ENCODE measurements at regions not wholly inside any gene's neighbourhood (a gene's known extent, or its start where the extent isn't known, plus 50 kb on each side); places are given as distances from the start of the nearest gene placed in this dataset.

- TF ChIP-seq CTCF (IDR thresholded peaks at IDR 0.05; ENCODE audit: insufficient read depth, low read length, poor library complexity, severe bottlenecking) = no peak
- no peak for DNase-seq (ENCODE audit: extremely low read depth, insufficient read length)
- Histone ChIP-seq H3K4me3 (replicated peaks; ENCODE audit: low read depth, low read length) (no peak overlapping the region), H3K36me3 (ENCODE audit: control insufficient read depth, insufficient read depth, low read length) (no peaks in the 10 kb centered on the region), H3K27me3 (replicated peaks; ENCODE audit: control insufficient read depth, insufficient read depth, low read length) (no peaks in the 10 kb centered on the region)
Measured at GRCh38 chr11:106533046-106533445, 455.6 kb downstream of the AASDHPPT start.

- no peak for TF ChIP-seq CTCF (IDR thresholded peaks at IDR 0.05; ENCODE audit: insufficient read depth, low read length, poor library complexity, severe bottlenecking)
- Histone ChIP-seq H3K4me3 (replicated peaks; ENCODE audit: low read depth, low read length) (no peak overlapping the region), H3K27me3 (replicated peaks; ENCODE audit: control insufficient read depth, insufficient read depth, low read length) (no peaks in the 10 kb centered on the region), H3K36me3 (ENCODE audit: control insufficient read depth, insufficient read depth, low read length) (no peaks in the 10 kb centered on the region)
- no peak for DNase-seq (ENCODE audit: extremely low read depth, insufficient read length)
Measured at GRCh38 chr11:106540001-106540400, 462.5 kb downstream of the AASDHPPT start.

GRCh38 chr11:106548406-106548805, 469.9 kb downstream of the GUCY1A2 start:
- Histone ChIP-seq H3K4me3 (replicated peaks; ENCODE audit: low read depth, low read length) (no peak overlapping the region), H3K36me3 (ENCODE audit: control insufficient read depth, insufficient read depth, low read length) (no peaks in the 10 kb centered on the region), H3K27me3 (replicated peaks; ENCODE audit: control insufficient read depth, insufficient read depth, low read length) (no peaks in the 10 kb centered on the region)
- no peak for TF ChIP-seq CTCF (IDR thresholded peaks at IDR 0.05; ENCODE audit: insufficient read depth, low read length, poor library complexity, severe bottlenecking)
- DNase-seq (ENCODE audit: extremely low read depth, insufficient read length) = no peak

GRCh38 chr11:106551744-106552673, 466.3 kb downstream of the GUCY1A2 start:
- Histone ChIP-seq H3K36me3 (ENCODE audit: control insufficient read depth, insufficient read depth, low read length) (no peaks in the 10 kb centered on the region), H3K27me3 (replicated peaks; ENCODE audit: control insufficient read depth, insufficient read depth, low read length) (no peaks in the 10 kb centered on the region), H3K4me3 (replicated peaks; ENCODE audit: low read depth, low read length) (no peak overlapping the region)
- TF ChIP-seq CTCF (IDR thresholded peaks at IDR 0.05; ENCODE audit: insufficient read depth, low read length, poor library complexity, severe bottlenecking) = no peak
- no peak for DNase-seq (ENCODE audit: extremely low read depth, insufficient read length)

- no peaks in the 10 kb centered on the region for H3K27me3 ChIP-seq (replicated peaks; ENCODE audit: control insufficient read depth, insufficient read depth, low read length)
- H3K36me3 ChIP-seq (ENCODE audit: control insufficient read depth, insufficient read depth, low read length) = no peaks in the 10 kb centered on the region
- DNase-seq (ENCODE audit: extremely low read depth, insufficient read length) = no peak
- TF ChIP-seq CTCF (IDR thresholded peaks at IDR 0.05; ENCODE audit: insufficient read depth, low read length, poor library complexity, severe bottlenecking) = no peak
- no peak overlapping the region for H3K4me3 ChIP-seq (replicated peaks; ENCODE audit: low read depth, low read length)
Measured at GRCh38 chr11:106552694-106553203, 465.5 kb downstream of the GUCY1A2 start.

All from GM06990 (cell line).